Neuronal stem cell (in vitro differentiated cells): ENCODE measurements at regions not wholly inside any gene's neighbourhood (a gene's known extent, or its start where the extent isn't known, plus 50 kb on each side); places are given as distances from the start of the nearest gene placed in this dataset.
"Not testable (repeated sequence)": the region's sequence is repeated elsewhere in the genome, so short reads cannot be mapped to it uniquely, and the experiment has no call there.

Experiments
- DNase-seq: peaks from one replicate; pipeline ENCODE4 v3.0.0-alpha.2; 2013; ENCODE audit warnings: low spot score
- H2AFZ ChIP-seq: one replicate; pipeline ENCODE4 v1.6.1; 2013; ENCODE audit warnings: mild to moderate bottlenecking, low read length, inconsistent platforms
- H2AK5ac ChIP-seq: 2 replicates; pipeline ENCODE4 v1.6.1; 2013; ENCODE audit warnings: low read depth, mild to moderate bottlenecking, inconsistent platforms, low read length, moderate library complexity, mixed read lengths
- H2BK120ac ChIP-seq: 2 replicates; pipeline ENCODE4 v1.6.1; 2013; ENCODE audit warnings: low read depth, mild to moderate bottlenecking, inconsistent platforms, low read length, moderate library complexity, mixed read lengths
- H2BK12ac ChIP-seq: one replicate; pipeline ENCODE4 v1.6.1; 2013; ENCODE audit warnings: low read length, inconsistent platforms
- H2BK15ac ChIP-seq: 2 replicates; pipeline ENCODE4 v1.6.1; 2013; ENCODE audit warnings: mild to moderate bottlenecking, low read length, inconsistent platforms, mixed read lengths
- H2BK5ac ChIP-seq: one replicate; pipeline ENCODE4 v1.6.1; 2013; ENCODE audit warnings: inconsistent platforms, mild to moderate bottlenecking, low read length, moderate library complexity
- H3K14ac ChIP-seq: one replicate; pipeline ENCODE4 v1.6.1; 2013; ENCODE audit warnings: low read length, inconsistent platforms
- H3K18ac ChIP-seq: 2 replicates; pipeline ENCODE4 v1.6.1; 2013; ENCODE audit warnings: low read length, inconsistent platforms
- H3K23ac ChIP-seq: 2 replicates; pipeline ENCODE4 v1.6.1; 2013; ENCODE audit warnings: low read depth, mild to moderate bottlenecking, mixed read lengths, low read length, inconsistent platforms; ENCODE audit not compliant: poor library complexity
- H3K27ac ChIP-seq: replicated peaks from 3 replicates; pipeline ENCODE4 v1.5.1; 2013; ENCODE audit warnings: low read length, inconsistent platforms
- H3K27me3 ChIP-seq, 3 experiments: 2 replicates each; pipeline ENCODE4 v1.6.1; 2013; ENCODE audit warnings: low read length in 3 of 3, mild to moderate bottlenecking in 2 of 3, inconsistent platforms in 1 of 3, low read depth in 1 of 3, mixed read lengths in 1 of 3, moderate library complexity in 1 of 3; ENCODE audit not compliant: control insufficient read depth in 3 of 3, insufficient read depth in 3 of 3
- H3K36me3 ChIP-seq, 2 donors: replicated peaks in 1 of 2; 2 replicates each; pipeline ENCODE4 v1.6.1; 2013; ENCODE audit warnings: low read length in 2 of 2; ENCODE audit not compliant: control insufficient read depth in 2 of 2, insufficient read depth in 2 of 2
- H3K4ac ChIP-seq: 2 replicates; pipeline ENCODE4 v1.6.1; 2013; ENCODE audit warnings: inconsistent platforms, mild to moderate bottlenecking, low read length, moderate library complexity
- H3K4me1 ChIP-seq, 2 donors: 1 replicate in 1 of 2; 2 replicates in 1 of 2; pipeline ENCODE4 v1.6.1; 2013; ENCODE audit warnings: low read length in 2 of 2, low read depth in 1 of 2; ENCODE audit not compliant: control insufficient read depth in 2 of 2, insufficient read depth in 1 of 2
- H3K4me2 ChIP-seq: one replicate; pipeline ENCODE4 v1.6.1; 2013; ENCODE audit warnings: mild to moderate bottlenecking, low read length, inconsistent platforms; ENCODE audit not compliant: insufficient read depth, poor library complexity, severe bottlenecking
- H3K4me3 ChIP-seq, 2 donors: 2 replicates each; pipeline ENCODE4 v1.5.1; 2013; ENCODE audit warnings: low read length in 2 of 2, mild to moderate bottlenecking in 2 of 2, inconsistent platforms in 1 of 2, moderate library complexity in 1 of 2
- H3K79me1 ChIP-seq: one replicate; pipeline ENCODE4 v1.6.1; 2013; ENCODE audit warnings: low read depth, mild to moderate bottlenecking, inconsistent platforms, low read length, moderate library complexity
- H3K9ac ChIP-seq: one replicate; pipeline ENCODE4 v1.6.1; 2013; ENCODE audit warnings: mild to moderate bottlenecking, low read depth, low read length, inconsistent platforms; ENCODE audit not compliant: poor library complexity
- H3K9me3 ChIP-seq, 2 donors: replicated peaks in 1 of 2; 2 replicates each; pipeline versions ENCODE3 to v1.6.1; 2013; ENCODE audit warnings: low read length in 2 of 2, mild to moderate bottlenecking in 2 of 2, inconsistent platforms in 1 of 2, low read depth in 1 of 2, mixed read lengths in 1 of 2, moderate library complexity in 1 of 2; ENCODE audit not compliant: control insufficient read depth in 2 of 2, insufficient read depth in 1 of 2
- H4K8ac ChIP-seq: one replicate; pipeline ENCODE4 v1.6.1; 2013; ENCODE audit warnings: low read depth, mild to moderate bottlenecking, inconsistent platforms, low read length, moderate library complexity
- H4K91ac ChIP-seq: one replicate; pipeline ENCODE4 v1.6.1; 2013; ENCODE audit warnings: low read length, low read depth, mild to moderate bottlenecking, inconsistent platforms; ENCODE audit not compliant: poor library complexity
- WGBS, 2 donors: extraction: QIAGEN DNeasy Blood & Tissue Kit; methylation state at CpG; one replicate each; pipeline ENCODE4 v1.1.7; 2013; ENCODE audit warnings: missing lambda C conversion rate in 2 of 2, mixed read lengths in 1 of 2; ENCODE audit not compliant: insufficient read length in 2 of 2, insufficient replicate concordance in 1 of 2; ENCODE audit errors: extremely low coverage in 2 of 2; 5-methylcytosine and 5-hydroxymethylcytosine counted together

DNA sequence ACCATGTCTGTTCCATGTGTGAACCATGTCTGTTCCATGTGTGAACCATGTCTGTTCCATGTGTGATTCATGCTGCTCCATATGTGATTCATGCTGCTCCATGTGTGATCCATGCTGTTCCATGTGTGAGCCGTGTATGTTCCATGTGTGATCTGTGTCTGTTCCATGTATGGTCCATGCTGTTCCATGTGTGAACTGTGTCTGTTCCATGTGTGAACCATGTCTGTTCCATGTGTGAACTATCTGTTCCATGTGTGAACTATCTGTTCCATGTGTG, 74.7 kb upstream of the METTL9 start:
- not testable (repeated sequence) for H2BK12ac ChIP-seq, DNase-seq, H2AFZ ChIP-seq, H3K4ac ChIP-seq, H3K18ac ChIP-seq, H3K27ac ChIP-seq, H3K79me1 ChIP-seq, H2BK120ac ChIP-seq, H3K23ac ChIP-seq, H4K91ac ChIP-seq, H3K27me3 ChIP-seq, H3K4me2 ChIP-seq, H3K36me3 ChIP-seq, H2BK15ac ChIP-seq, H3K14ac ChIP-seq, H4K8ac ChIP-seq, H3K9ac ChIP-seq, H3K4me3 ChIP-seq, H2BK5ac ChIP-seq, H2AK5ac ChIP-seq, H3K9me3 ChIP-seq
- WGBS, 2 donors, result no CpG with 5 or more reads among the region's 1 CpG
- peaks cover 24 to 33% of the 10 kb centered on the region in 2 donors for H3K4me1 ChIP-seq

DNA sequence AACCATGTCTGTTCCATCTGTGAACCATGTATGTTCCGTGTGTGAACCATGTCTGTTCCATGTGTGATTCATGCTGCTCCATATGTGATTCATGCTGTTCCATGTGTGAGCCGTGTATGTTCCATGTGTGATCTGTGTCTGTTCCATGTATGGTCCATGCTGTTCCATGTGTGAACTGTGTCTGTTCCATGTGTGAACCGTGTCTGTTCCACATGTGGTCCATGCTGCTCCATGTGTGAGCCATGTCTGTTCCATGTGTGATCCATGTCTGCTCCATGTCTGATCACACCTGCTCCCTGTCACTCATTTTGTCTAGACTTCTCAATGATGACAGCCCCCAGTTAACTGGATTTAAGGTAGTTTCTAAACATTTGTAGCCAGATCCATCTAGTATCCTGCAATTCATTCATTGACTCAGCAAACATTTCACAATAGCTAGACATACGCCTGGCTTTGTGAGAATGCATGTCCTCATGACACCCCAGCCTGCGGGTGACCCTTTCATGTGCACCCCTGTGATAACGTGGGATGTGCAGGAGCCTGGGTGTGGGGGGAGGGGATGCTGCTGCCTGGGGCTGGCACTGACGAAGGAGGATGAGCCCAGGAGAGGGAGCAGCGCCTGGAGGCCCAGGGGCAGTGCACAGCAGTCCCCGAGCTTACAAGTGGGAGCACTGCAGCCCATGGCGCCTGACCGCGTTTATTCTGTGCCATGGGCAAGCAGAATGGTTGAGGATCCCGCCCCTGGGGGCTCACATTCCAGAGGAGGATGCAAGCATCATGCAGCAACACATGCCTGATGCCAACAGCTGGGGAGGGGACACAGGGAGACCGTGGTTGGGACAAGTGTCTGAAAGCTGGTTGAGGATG, 74.1 kb upstream of the METTL9 start:
- H4K8ac ChIP-seq, DNase-seq, H2BK15ac ChIP-seq, H3K4ac ChIP-seq, H3K27ac ChIP-seq, H3K36me3 ChIP-seq, H3K9ac ChIP-seq, H3K9me3 ChIP-seq, H3K4me2 ChIP-seq, H3K27me3 ChIP-seq, H3K4me3 ChIP-seq, H3K79me1 ChIP-seq, H4K91ac ChIP-seq: not testable (repeated sequence)
- Histone ChIP-seq H2BK120ac (peak overlapping the region; percentile 29), H3K18ac (peak overlapping the region; percentile 88), H3K4me1 (peaks cover 24 to 33% of the 10 kb centered on the region in 2 donors), H3K14ac (peak overlapping the region; percentile 60), H2BK5ac (peak overlapping the region; percentile 87), H2AFZ (peak overlapping the region; percentile 31), H2BK12ac (peak overlapping the region; percentile 44), H2AK5ac (peak overlapping the region; percentile 96), H3K23ac (peak overlapping the region; percentile 11)
- WGBS, 2 donors, result no CpG with 5 or more reads among the region's 14 CpGs

DNA sequence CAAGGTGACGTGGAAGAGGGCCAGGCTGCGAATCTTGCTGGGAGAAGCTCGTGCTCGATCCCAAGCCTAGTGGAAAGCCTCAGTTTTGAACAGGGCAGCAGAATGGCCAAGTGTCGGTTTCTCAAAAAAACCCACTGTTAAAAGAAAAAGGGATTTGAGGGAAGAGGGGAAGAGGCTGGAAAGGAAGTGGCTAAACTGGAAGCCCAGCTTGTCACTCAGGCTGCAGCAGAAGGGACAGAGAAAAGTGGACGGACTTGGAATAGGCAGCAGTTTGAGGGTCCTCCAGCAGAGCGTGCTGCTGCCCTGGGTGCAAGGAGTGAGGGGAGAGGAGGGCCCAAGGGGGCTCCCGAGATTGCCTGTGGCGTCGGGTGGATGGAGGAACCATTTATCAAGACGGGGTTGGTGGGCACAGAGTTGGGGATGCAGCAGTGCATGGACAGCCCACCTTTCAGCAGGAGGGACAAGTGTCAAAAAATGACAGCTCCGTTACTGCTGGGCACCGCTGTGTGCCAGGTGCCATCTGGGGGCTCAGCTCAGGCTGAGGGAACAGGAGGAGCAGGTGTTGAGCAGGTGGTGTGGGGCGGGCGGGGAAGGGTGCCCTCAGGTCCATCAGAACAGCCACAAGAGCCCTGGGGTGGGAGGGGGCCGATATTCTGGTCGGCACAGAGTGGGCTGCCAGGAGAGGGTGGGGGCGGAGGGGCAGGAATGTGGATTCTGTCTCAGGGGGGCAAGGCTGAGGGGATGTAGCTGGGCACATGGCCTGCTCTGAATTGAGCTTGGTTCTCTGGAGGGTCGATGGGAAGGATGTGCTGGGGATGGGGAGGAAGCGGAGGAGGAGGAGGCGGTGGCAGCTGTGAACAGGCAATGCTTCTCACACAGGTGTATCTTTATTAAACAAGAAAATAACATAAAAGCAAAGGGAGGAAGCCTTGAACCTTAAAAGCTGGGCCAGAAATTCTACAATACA, 73.1 kb upstream of the METTL9 start:
- not testable (repeated sequence) for H3K4me2 ChIP-seq, H3K4me3 ChIP-seq, H3K36me3 ChIP-seq, DNase-seq, H4K8ac ChIP-seq, H3K79me1 ChIP-seq, H4K91ac ChIP-seq, H3K27me3 ChIP-seq, H3K23ac ChIP-seq, H3K27ac ChIP-seq, H3K9me3 ChIP-seq, H3K4ac ChIP-seq, H3K14ac ChIP-seq
- Histone ChIP-seq H3K18ac (peak overlapping the region; percentile 88), H2AFZ (peak overlapping the region; percentile 81), H2BK12ac (peak overlapping the region; percentile 16), H2BK15ac (peak overlapping the region; percentile 96), H3K9ac (peak overlapping the region; percentile 67), H3K4me1 (peaks cover 24 to 33% of the 10 kb centered on the region in 2 donors), H2BK5ac (peak overlapping the region; percentile 87), H2BK120ac (peak overlapping the region; percentile 29), H2AK5ac (peak overlapping the region; percentile 96)
- WGBS, 2 donors, result no CpG with 5 or more reads among the region's 21 CpGs
